MM.1S (cell line): ENCODE measurements at regions not wholly inside any gene's neighbourhood (a gene's known extent, or its start where the extent isn't known, plus 50 kb on each side); places are given as distances from the start of the nearest gene placed in this dataset.

Experiments used
- EZH2 ChIP-seq: fragments of 300-600 bp; sonication (generic); optimal IDR thresholded peaks from 2 replicates; pipeline ENCODE3; 2017; ENCODE audit warnings: low read depth, mild to moderate bottlenecking, antibody characterized with exemption, low read length, mixed read lengths
- TF ChIP-seq, protein P1 (sequence below): fragments of 300-600 bp; sonication (generic); IDR thresholded peaks from 2 replicates; pipeline ENCODE4 v1.5.1; 2016; ENCODE audit warnings: antibody characterized with exemption, low read length, mixed read lengths

DNA sequence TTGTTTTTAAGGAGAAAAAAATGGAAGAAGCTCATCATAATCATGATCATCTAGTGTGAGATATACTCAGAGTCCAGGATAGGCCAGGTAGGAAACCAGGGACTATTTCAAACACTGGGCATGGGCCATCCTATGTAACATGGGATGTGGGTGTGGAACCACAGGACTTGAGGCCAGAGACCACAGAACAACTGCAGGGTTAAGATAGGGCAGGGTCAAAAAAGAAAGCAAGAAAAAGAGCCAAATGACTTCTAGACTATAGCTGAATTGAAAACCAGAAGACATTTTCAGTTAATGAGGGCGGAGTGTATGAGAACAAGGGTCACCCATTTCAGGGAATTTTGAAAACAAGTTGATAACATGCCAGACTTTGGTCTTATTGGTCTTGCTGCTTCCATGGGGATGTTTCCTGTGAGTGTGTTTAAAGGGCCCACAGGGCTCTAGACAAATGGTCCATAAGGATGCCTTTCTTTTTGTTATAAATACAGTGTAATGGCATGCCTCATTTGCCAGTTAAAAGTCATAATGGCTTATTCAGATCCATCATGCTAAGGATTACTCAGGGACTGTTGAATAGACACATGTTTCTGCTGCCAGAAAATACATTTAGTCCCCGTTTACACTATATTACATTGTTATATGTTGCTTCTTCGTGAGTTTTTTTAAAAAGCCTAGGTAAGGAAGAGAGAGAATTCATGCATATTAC is 182.0 kb upstream of the C21orf91 start:
- TF ChIP-seq, protein P1, sequence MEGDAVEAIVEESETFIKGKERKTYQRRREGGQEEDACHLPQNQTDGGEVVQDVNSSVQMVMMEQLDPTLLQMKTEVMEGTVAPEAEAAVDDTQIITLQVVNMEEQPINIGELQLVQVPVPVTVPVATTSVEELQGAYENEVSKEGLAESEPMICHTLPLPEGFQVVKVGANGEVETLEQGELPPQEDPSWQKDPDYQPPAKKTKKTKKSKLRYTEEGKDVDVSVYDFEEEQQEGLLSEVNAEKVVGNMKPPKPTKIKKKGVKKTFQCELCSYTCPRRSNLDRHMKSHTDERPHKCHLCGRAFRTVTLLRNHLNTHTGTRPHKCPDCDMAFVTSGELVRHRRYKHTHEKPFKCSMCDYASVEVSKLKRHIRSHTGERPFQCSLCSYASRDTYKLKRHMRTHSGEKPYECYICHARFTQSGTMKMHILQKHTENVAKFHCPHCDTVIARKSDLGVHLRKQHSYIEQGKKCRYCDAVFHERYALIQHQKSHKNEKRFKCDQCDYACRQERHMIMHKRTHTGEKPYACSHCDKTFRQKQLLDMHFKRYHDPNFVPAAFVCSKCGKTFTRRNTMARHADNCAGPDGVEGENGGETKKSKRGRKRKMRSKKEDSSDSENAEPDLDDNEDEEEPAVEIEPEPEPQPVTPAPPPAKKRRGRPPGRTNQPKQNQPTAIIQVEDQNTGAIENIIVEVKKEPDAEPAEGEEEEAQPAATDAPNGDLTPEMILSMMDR: no peak
- TF ChIP-seq EZH2: no peak
